Muscle layer of colon (tissue), 2 donors: ENCODE measurements at regions not wholly inside any gene's neighbourhood (a gene's known extent, or its start where the extent isn't known, plus 50 kb on each side); places are given as distances from the start of the nearest gene placed in this dataset.
"Not testable (repeated sequence)": the region's sequence is repeated elsewhere in the genome, so short reads cannot be mapped to it uniquely, and the experiment has no call there.

Source experiments
- H3K27ac ChIP-seq: one replicate; pipeline ENCODE4 v1.7.0; 2013; ENCODE audit warnings: low read depth, mild to moderate bottlenecking, low read length, moderate library complexity
- H3K27me3 ChIP-seq, 2 donors: one replicate each; pipeline ENCODE4 v1.7.0; 2013; ENCODE audit warnings: low read length in 2 of 2, mild to moderate bottlenecking in 2 of 2; ENCODE audit not compliant: insufficient read depth in 2 of 2, control insufficient read depth in 1 of 2
- H3K36me3 ChIP-seq: one replicate; pipeline ENCODE4 v1.7.0; 2013; ENCODE audit warnings: mild to moderate bottlenecking, low read length; ENCODE audit not compliant: insufficient read depth
- H3K4me1 ChIP-seq: one replicate; pipeline ENCODE4 v1.7.0; 2013; ENCODE audit warnings: mild to moderate bottlenecking, low read length; ENCODE audit not compliant: insufficient read depth
- H3K4me3 ChIP-seq, 2 donors: one replicate each; pipeline ENCODE4 v1.7.0; 2013; ENCODE audit warnings: low read length in 2 of 2, low read depth in 1 of 2, mild to moderate bottlenecking in 1 of 2, moderate library complexity in 1 of 2
- H3K9ac ChIP-seq: one replicate; pipeline ENCODE4 v1.7.0; 2013; ENCODE audit warnings: low read length
- H3K9me3 ChIP-seq: one replicate; pipeline ENCODE4 v1.7.0; 2013; ENCODE audit warnings: mild to moderate bottlenecking, low read length
- donor health status: abdominal sarcoma.
- donor health status: Adenocarcinoma of cecum.

- H3K27me3 ChIP-seq: no peaks in the 10 kb centered on the region
- no peak overlapping the region for H3K27ac ChIP-seq
These were observed 80.5 kb upstream of the ALKAL2 start for GRCh38 chr2:368386-368785.

GRCh38 chr2:367246-367645 is 79.4 kb upstream of the ALKAL2 start:
- H3K4me3 ChIP-seq: no peak overlapping the region
- H3K27me3 ChIP-seq: no peaks in the 10 kb centered on the region
- H3K9me3 ChIP-seq: no peaks in the 10 kb centered on the region
- no peaks in the 10 kb centered on the region for H3K36me3 ChIP-seq
- H3K27ac ChIP-seq: no peak overlapping the region
- no peaks in the 10 kb centered on the region for H3K4me1 ChIP-seq
- H3K9ac ChIP-seq: no peak overlapping the region

More at GRCh38 chr2:368386-368785, 80.5 kb upstream of the ALKAL2 start:
- Histone ChIP-seq H3K9ac (no peak overlapping the region), H3K36me3 (no peaks in the 10 kb centered on the region), H3K4me3 (no peak overlapping the region), H3K4me1 (no peaks in the 10 kb centered on the region), H3K9me3 (no peaks in the 10 kb centered on the region)

GRCh38 chr2:366706-367105 is 78.8 kb upstream of the ALKAL2 start:
- no peak overlapping the region for H3K9ac ChIP-seq
- H3K27me3 ChIP-seq: no peaks in the 10 kb centered on the region
- no peaks in the 10 kb centered on the region for H3K36me3 ChIP-seq
- no peak overlapping the region for H3K27ac ChIP-seq
- no peaks in the 10 kb centered on the region for H3K4me1 ChIP-seq
- no peak overlapping the region for H3K4me3 ChIP-seq
- no peaks in the 10 kb centered on the region for H3K9me3 ChIP-seq

- Histone ChIP-seq H3K27ac (no peak overlapping the region), H3K27me3 (no peaks in the 10 kb centered on the region), H3K9me3 (no peaks in the 10 kb centered on the region), H3K4me1 (no peaks in the 10 kb centered on the region), H3K36me3 (no peaks in the 10 kb centered on the region), H3K4me3 (no peak overlapping the region), H3K9ac (no peak overlapping the region)
These were observed 77.7 kb upstream of the ALKAL2 start for GRCh38 chr2:365367-366275.

- H3K4me3 ChIP-seq: no peak overlapping the region
- H3K36me3 ChIP-seq: no peaks in the 10 kb centered on the region
- no peaks in the 10 kb centered on the region for H3K4me1 ChIP-seq
- no peaks in the 10 kb centered on the region for H3K9me3 ChIP-seq
- no peak overlapping the region for H3K9ac ChIP-seq
- no peaks in the 10 kb centered on the region for H3K27me3 ChIP-seq
- H3K27ac ChIP-seq: no peak overlapping the region
These were observed 76.1 kb upstream of the ALKAL2 start for GRCh38 chr2:363824-364470.

- Histone ChIP-seq H3K9me3 (no peaks in the 10 kb centered on the region), H3K36me3 (no peaks in the 10 kb centered on the region), H3K27ac (no peak overlapping the region), H3K4me1 (no peaks in the 10 kb centered on the region), H3K4me3 (no peak overlapping the region), H3K9ac (no peak overlapping the region), H3K27me3 (no peaks in the 10 kb centered on the region)
These were observed 75.0 kb upstream of the ALKAL2 start for GRCh38 chr2:362924-363323.

- H3K27me3 ChIP-seq: peaks cover 0 to 8% of the 10 kb centered on the region in 2 donors
- no peak overlapping the region for H3K4me3 ChIP-seq
- H3K9ac ChIP-seq: no peak overlapping the region
- no peak overlapping the region for H3K27ac ChIP-seq
- no peaks in the 10 kb centered on the region for H3K9me3 ChIP-seq
- no peaks in the 10 kb centered on the region for H3K36me3 ChIP-seq
- no peaks in the 10 kb centered on the region for H3K4me1 ChIP-seq
These were observed 72.2 kb upstream of the ALKAL2 start for GRCh38 chr2:360124-360523.

GRCh38 chr2:359047-359446 is 71.2 kb upstream of the ALKAL2 start:
- Histone ChIP-seq H3K4me1 (no peaks in the 10 kb centered on the region), H3K9ac (no peak overlapping the region), H3K27me3 (peaks cover 0 to 8% of the 10 kb centered on the region in 2 donors), H3K27ac (no peak overlapping the region), H3K36me3 (no peaks in the 10 kb centered on the region), H3K9me3 (no peaks in the 10 kb centered on the region), H3K4me3 (no peak overlapping the region)

- Histone ChIP-seq H3K9ac (no peak overlapping the region), H3K4me3 (no peak overlapping the region), H3K27me3 (peaks cover 0 to 8% of the 10 kb centered on the region in 2 donors), H3K27ac (no peak overlapping the region), H3K9me3 (no peaks in the 10 kb centered on the region), H3K4me1 (no peaks in the 10 kb centered on the region), H3K36me3 (no peaks in the 10 kb centered on the region)
These were observed 69.9 kb upstream of the ALKAL2 start for GRCh38 chr2:357811-358210.

- H3K9me3 ChIP-seq, H3K36me3 ChIP-seq, H3K27me3 ChIP-seq, H3K9ac ChIP-seq, H3K4me3 ChIP-seq, H3K27ac ChIP-seq, H3K4me1 ChIP-seq: not testable (repeated sequence)
These were observed 68.4 kb upstream of the ALKAL2 start for GRCh38 chr2:356304-356703.

- Histone ChIP-seq H3K9ac (no peak overlapping the region), H3K36me3 (no peaks in the 10 kb centered on the region), H3K4me3 (no peak overlapping the region), H3K9me3 (no peaks in the 10 kb centered on the region), H3K27me3 (peaks cover 0 to 8% of the 10 kb centered on the region in 2 donors), H3K27ac (no peak overlapping the region), H3K4me1 (no peaks in the 10 kb centered on the region)
These were observed 67.9 kb upstream of the ALKAL2 start for GRCh38 chr2:355773-356172.
